HG02642 (cell line): ENCODE measurements at regions not wholly inside any gene's neighbourhood (a gene's known extent, or its start where the extent isn't known, plus 50 kb on each side); places are given as distances from the start of the nearest gene placed in this dataset.

Experiments
- ATAC-seq: cut with Tn5 transposase; IDR thresholded peaks from one replicate; pipeline ENCODE4 v1.9.1; 2021; ENCODE audit warnings: mild to moderate bottlenecking; ENCODE audit not compliant: unreplicated experiment, poor library complexity

DNA sequence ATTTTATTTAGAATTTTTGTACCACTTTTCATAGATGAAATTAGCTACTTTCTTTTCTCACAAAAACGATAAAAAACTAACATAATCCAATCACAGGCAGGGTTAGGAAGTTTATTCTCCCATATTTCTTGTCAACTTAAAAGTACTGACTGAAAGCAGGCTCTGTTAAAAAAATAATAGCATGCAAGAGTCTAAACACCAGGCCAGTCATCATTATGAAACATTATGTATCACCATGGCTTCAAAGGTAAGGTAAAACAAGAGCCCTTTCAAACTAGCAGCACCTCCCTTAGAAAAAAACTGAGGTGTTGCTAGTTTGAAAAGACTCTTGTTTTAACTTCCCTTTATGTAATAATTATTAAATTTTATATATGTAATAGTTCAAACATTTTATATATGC lies 848.0 kb downstream of the RNF144A start:
- no peak for ATAC-seq

- ATAC-seq, result no peak
Observed at GRCh38 chr2:7766088-7766722, 849.0 kb downstream of the RNF144A start.

- no peak for ATAC-seq
Observed at GRCh38 chr2:7766978-7767565, 849.9 kb downstream of the RNF144A start.

DNA sequence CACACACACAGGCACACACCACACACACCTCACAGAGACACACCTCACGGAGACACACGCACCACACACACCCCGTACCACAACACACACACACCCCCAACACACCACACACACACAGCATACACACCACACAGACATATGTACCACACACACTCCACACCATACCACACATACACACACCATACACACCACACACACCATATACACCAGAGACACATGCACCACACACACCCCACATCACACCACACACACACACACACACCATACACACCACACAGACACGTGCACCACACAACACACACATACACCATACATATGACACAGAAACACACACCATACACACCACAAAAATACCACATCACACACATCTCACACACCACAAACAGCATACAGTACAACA lies 850.7 kb downstream of the RNF144A start:
- ATAC-seq, result no peak

DNA sequence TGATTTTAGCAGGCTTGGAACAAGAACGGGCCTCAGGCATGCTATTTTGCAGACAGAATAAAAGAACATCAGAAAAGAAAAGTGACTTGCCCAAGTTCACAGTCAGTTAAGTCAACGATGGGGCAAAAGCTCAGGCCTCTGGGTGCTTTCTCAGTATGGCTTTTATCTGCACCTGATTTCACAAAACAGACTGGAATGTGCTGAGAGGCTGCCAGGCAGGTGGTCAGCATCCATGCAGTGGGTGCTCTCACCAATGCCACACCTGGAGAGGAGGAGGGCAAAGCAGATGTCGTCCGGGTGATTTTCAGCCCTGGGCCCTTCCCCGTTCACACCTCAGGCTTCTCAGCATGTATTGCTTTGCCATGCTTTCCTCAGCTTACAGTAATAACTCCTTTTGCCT lies 854.6 kb downstream of the RNF144A start:
- no peak for ATAC-seq

DNA sequence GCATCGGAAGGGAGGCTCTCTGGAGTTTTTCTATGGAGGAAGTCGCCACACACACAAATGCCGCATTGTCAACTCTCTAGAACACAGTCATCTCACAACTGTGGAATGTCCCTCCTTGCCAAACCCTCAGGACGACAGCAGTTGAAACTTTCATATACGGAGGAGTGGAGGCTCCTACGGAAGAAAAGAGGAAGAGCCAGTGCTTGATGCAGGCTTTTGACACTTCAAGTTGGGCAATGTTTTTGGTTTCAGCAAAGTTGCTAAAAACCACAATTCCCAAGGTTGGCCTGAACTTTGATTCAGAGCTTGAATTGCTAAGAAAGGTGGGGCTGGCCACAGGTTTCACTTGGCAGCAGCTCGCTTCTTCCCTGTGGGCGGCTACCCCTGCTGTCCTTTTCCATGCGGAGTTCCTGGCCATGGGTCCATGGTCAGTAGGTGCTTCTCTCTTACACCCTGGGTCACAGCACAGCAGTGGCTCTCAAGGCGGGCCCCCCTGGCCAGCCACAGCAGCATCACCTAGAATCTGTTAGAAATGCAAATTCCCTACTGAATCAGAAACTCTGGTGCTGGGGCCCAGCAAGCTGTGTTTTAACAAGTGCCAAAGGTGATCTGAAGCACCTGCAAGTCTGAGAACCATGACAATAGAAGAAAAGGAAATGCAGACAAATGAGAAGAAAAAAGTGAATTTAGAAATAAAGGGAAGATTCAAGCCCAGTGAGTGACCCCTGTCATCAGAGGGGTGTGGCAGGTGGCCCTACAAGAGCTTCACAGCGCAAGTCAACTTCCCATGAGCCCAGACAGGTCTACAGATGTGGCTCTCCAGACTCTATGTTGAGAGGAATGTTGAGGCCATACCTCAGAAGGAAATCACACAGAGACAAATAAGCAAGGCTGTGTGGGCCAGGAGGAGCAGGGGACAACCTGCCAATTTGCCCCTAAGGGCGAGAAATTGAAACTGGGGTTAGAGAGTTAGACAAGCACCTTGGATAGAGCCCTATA lies 856.4 kb downstream of the RNF144A start:
- ATAC-seq, result peak; percentile 71

- no peak for ATAC-seq
Observed at GRCh38 chr2:7774481-7774880, 857.3 kb downstream of the RNF144A start.

- no peak for ATAC-seq
Observed at GRCh38 chr2:7777668-7778067, 860.5 kb downstream of the RNF144A start.

DNA sequence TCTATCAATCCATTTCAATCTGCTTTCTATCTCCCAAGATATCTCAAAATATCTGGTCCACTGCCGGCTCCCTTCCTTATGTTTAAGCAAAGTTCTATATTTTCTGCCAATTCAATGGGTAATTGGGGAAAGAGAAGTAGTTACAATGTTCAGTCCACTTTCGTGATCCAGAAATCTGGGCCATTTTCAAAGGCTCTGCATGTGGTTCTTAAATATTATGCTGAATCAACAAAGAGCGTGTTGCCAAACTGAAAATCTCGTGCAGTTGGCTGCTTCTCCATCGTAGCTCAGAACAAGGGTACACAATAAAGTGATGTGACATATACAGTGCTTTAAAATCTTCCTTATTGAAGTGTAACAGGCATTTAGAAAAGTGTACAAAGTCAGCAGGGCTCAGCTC lies 863.1 kb downstream of the RNF144A start:
- no peak for ATAC-seq

GRCh38 chr2:7785700-7786099 lies 868.5 kb downstream of the RNF144A start:
- no peak for ATAC-seq

DNA sequence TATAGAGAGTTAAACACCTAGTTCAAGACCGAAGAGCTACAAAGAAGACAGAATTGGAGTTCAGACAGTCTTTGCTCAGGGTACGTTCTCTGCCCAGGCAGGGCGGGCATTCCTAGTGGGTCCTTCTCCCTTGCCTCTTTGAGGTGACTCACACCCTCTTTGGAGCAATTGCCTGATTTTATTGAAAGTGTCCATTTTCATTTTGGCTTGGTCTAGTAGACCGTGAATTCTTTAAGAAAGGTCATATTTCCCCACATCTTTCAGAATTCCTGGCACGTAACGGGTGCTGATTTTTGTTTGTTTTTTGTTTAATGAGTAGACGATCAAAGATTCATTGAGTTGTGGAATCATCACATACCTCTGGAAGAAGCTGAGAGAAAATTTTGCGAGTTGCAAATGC lies 871.5 kb downstream of the RNF144A start:
- no peak for ATAC-seq

GRCh38 chr2:7792031-7792651 lies 874.9 kb downstream of the RNF144A start:
- no peak for ATAC-seq

GRCh38 chr2:7795778-7796563 lies 878.8 kb downstream of the RNF144A start:
- no peak for ATAC-seq

DNA sequence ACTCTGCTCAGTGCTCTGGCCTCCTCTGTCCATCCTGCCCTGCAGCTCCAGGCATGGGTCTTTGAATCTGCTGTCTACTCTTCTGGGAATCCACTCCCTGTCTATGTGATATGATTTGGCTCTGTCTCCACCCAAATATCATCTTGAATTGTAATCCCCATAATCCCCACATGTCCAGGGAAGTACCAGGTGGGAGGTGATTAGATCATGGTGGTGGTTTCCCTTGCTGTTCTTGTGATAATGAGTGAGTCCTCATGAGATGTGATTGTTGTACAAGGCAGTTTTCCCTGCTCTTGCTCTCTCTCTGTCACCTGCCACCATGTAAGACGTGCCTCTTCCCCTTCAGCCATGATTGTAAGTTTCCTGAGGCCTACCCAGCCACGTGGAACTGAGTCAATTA lies 881.8 kb upstream of the ID2 start:
- ATAC-seq, result no peak

GRCh38 chr2:7801212-7801611 lies 880.6 kb upstream of the ID2 start:
- no peak for ATAC-seq

DNA sequence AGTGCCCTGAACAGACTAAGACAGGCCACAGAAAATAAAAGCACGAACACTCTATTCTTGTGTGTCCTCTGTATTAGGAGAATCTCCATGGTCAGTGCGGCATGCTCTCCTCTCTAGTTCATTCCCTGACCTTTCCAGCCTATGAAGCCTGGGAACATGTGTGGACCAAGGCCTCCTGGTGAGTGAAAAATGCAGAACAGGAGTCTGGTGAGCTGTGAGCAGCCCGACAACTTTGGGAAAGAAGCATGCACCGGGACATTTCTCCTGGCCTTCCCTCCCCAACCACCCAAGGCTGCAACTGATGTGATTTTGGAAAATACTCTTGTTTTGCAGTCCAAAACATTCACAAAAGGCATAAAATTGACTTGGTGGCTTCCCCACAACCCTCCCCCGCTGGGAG lies 878.3 kb upstream of the ID2 start:
- ATAC-seq, result no peak

GRCh38 chr2:7809640-7810039 lies 872.2 kb upstream of the ID2 start:
- ATAC-seq, result no peak

- ATAC-seq, result no peak
Observed at GRCh38 chr2:7811073-7811472, 870.8 kb upstream of the ID2 start.

GRCh38 chr2:7812231-7812995 lies 869.4 kb upstream of the ID2 start:
- no peak for ATAC-seq
